HG03103 (cell line): ENCODE measurements at regions not wholly inside any gene's neighbourhood (a gene's known extent, or its start where the extent isn't known, plus 50 kb on each side); places are given as distances from the start of the nearest gene placed in this dataset.

Experiments used
- ATAC-seq: cut with Tn5 transposase; IDR thresholded peaks from one replicate; pipeline ENCODE4 v1.9.1; 2021; ENCODE audit warnings: low read depth; ENCODE audit not compliant: unreplicated experiment

GRCh38 chr18:65567372-65567771 is 183.4 kb upstream of the CDH7 start:
- no peak for ATAC-seq

GRCh38 chr18:65548316-65548715 is 202.5 kb upstream of the CDH7 start:
- ATAC-seq: no peak

GRCh38 chr18:65547046-65547445 is 203.8 kb upstream of the CDH7 start:
- no peak for ATAC-seq

- ATAC-seq: no peak
Observed at GRCh38 chr18:65544701-65545100, 206.1 kb upstream of the CDH7 start.

- ATAC-seq: no peak
Observed at GRCh38 chr18:65527879-65528633, 222.8 kb upstream of the CDH7 start.

- no peak for ATAC-seq
Observed at GRCh38 chr18:65526099-65526498, 224.7 kb upstream of the CDH7 start.

- no peak for ATAC-seq
Observed at GRCh38 chr18:65523461-65523860, 227.4 kb upstream of the CDH7 start.

- no peak for ATAC-seq
Observed at GRCh38 chr18:65522907-65523306, 227.9 kb upstream of the CDH7 start.

- no peak for ATAC-seq
Observed at GRCh38 chr18:65516209-65516608, 234.6 kb upstream of the CDH7 start.

- ATAC-seq: no peak
Observed at GRCh38 chr18:65498605-65499004, 252.2 kb upstream of the CDH7 start.

- ATAC-seq: no peak
Observed at GRCh38 chr18:65487569-65487968, 263.2 kb upstream of the CDH7 start.

GRCh38 chr18:65477455-65477854 is 273.4 kb upstream of the CDH7 start:
- no peak for ATAC-seq

- no peak for ATAC-seq
Observed at GRCh38 chr18:65468881-65469280, 281.9 kb upstream of the CDH7 start.

- ATAC-seq: no peak
Observed at GRCh38 chr18:65464361-65464760, 286.5 kb upstream of the CDH7 start.

- no peak for ATAC-seq
Observed at GRCh38 chr18:65459741-65460140, 291.1 kb upstream of the CDH7 start.

- ATAC-seq: no peak
Observed at GRCh38 chr18:65458871-65459270, 291.9 kb upstream of the CDH7 start.

- no peak for ATAC-seq
Observed at GRCh38 chr18:65439188-65439587, 311.6 kb upstream of the CDH7 start.

- ATAC-seq: no peak
Observed at GRCh38 chr18:65436430-65436829, 314.4 kb upstream of the CDH7 start.

- ATAC-seq: no peak
Observed at GRCh38 chr18:65435534-65435933, 315.3 kb upstream of the CDH7 start.

- ATAC-seq: no peak
Observed at GRCh38 chr18:65429601-65430000, 321.2 kb upstream of the CDH7 start.

GRCh38 chr18:65425366-65425765 is 325.4 kb upstream of the CDH7 start:
- ATAC-seq: no peak

- ATAC-seq: no peak
Observed at GRCh38 chr18:65423776-65424175, 327.0 kb upstream of the CDH7 start.
